ENCODE measurements at regions not wholly inside any gene's neighbourhood (a gene's known extent, or its start where the extent isn't known, plus 50 kb on each side); places are given as distances from the start of the nearest gene placed in this dataset.

DNA sequence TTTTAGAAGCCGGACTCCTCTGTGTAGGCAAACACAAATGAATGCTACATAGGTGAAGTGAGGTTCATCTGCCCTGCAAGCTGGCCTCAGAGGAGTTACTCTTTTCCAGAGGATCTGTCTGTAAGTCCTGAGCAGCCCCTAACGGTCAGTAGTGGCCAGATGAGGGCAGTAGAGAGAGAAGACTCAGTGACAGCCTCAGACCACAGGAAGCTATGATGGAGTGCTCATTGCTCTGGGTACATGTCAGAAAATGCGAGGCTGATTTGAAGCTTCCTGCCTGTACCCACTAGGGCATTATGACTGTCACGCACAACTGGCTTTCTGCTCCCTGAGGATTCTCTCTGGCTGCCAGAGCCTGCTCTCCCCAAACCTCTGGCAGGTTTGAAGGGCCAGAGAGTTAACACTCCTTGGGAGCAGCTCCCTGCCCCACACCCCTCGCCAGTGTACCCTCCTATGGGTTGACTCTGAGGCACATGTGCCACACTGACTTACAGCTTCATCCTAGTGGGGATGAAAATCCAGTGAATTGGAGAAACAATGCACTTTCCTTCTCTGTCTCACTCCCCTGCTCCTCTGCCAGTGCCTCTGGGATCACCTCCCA is 141.5 kb downstream of the GABRG2 start:
- Histone ChIP-seq H3K27me3 (replicated peaks) (no peaks in the 10 kb centered on the region), H3K27ac (no peak overlapping the region), H3K36me3 (replicated peaks) (no peaks in the 10 kb centered on the region), H3K4me3 (ENCODE audit: low read depth, low read length) (no peak overlapping the region)
- in situ Hi-C loops (cut with HindIII; ENCODE audit: low pct_ligation_motif_present, low sequenced_read_pairs) = no loop called here
- no peak for TF ChIP-seq CTCF (IDR thresholded peaks at IDR 0.05; ENCODE audit: low read depth, low read length, missing control alignments)
- DNase-seq = peak; percentile 6

GRCh38 chr5:162214551-162214950 is 147.0 kb downstream of the GABRG2 start:
- no peak overlapping the region for H3K4me3 ChIP-seq (ENCODE audit: low read depth, low read length)
- H3K27ac ChIP-seq = no peak overlapping the region
- no peaks in the 10 kb centered on the region for H3K36me3 ChIP-seq (replicated peaks)
- no peaks in the 10 kb centered on the region for H3K27me3 ChIP-seq (replicated peaks)
- TF ChIP-seq CTCF (IDR thresholded peaks at IDR 0.05; ENCODE audit: low read depth, low read length, missing control alignments) = no peak
- in situ Hi-C loops (cut with HindIII; ENCODE audit: low pct_ligation_motif_present, low sequenced_read_pairs) = no loop called here
- DNase-seq = no peak

GRCh38 chr5:162217037-162217436 is 149.5 kb downstream of the GABRG2 start:
- no peak overlapping the region for H3K4me3 ChIP-seq (ENCODE audit: low read depth, low read length)
- no peak for TF ChIP-seq CTCF (IDR thresholded peaks at IDR 0.05; ENCODE audit: low read depth, low read length, missing control alignments)
- H3K27ac ChIP-seq = no peak overlapping the region
- no peaks in the 10 kb centered on the region for H3K27me3 ChIP-seq (replicated peaks)
- in situ Hi-C loops (cut with HindIII; ENCODE audit: low pct_ligation_motif_present, low sequenced_read_pairs) = no loop called here
- DNase-seq = no peak
- H3K36me3 ChIP-seq (replicated peaks) = no peaks in the 10 kb centered on the region

- no peak for TF ChIP-seq CTCF (IDR thresholded peaks at IDR 0.05; ENCODE audit: low read depth, low read length, missing control alignments)
- no peak overlapping the region for H3K27ac ChIP-seq
- H3K4me3 ChIP-seq (ENCODE audit: low read depth, low read length) = no peak overlapping the region
- no peaks in the 10 kb centered on the region for H3K36me3 ChIP-seq (replicated peaks)
- in situ Hi-C loops (cut with HindIII; ENCODE audit: low pct_ligation_motif_present, low sequenced_read_pairs) = no loop called here
- H3K27me3 ChIP-seq (replicated peaks) = no peaks in the 10 kb centered on the region
- DNase-seq = no peak
Observed at GRCh38 chr5:162221910-162222309, 154.3 kb downstream of the GABRG2 start.

DNA sequence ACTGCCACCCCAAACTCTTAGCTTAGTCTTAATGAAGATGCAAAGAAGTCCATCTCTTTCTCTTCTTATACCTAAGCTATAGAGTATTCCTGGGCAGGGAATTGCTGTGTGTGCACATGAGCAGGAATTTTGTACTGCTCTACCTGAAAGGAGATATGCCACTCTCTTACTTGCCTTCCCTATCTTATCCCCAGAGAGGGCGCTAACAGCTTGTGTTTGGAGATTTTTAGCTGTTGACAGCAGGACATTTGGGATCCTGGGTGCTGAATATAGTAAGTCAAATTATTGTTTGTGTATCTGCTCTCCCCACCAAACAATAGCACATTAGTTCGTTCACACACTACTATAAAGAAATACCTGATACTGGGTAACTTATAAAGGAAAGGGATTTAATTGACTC is 159.5 kb downstream of the GABRG2 start:
- no peak overlapping the region for H3K4me3 ChIP-seq (ENCODE audit: low read depth, low read length)
- no peaks in the 10 kb centered on the region for H3K36me3 ChIP-seq (replicated peaks)
- in situ Hi-C loops (cut with HindIII; ENCODE audit: low pct_ligation_motif_present, low sequenced_read_pairs) = no loop called here
- DNase-seq = no peak
- no peak overlapping the region for H3K27ac ChIP-seq
- H3K27me3 ChIP-seq (replicated peaks) = no peaks in the 10 kb centered on the region
- no peak for TF ChIP-seq CTCF (IDR thresholded peaks at IDR 0.05; ENCODE audit: low read depth, low read length, missing control alignments)

DNA sequence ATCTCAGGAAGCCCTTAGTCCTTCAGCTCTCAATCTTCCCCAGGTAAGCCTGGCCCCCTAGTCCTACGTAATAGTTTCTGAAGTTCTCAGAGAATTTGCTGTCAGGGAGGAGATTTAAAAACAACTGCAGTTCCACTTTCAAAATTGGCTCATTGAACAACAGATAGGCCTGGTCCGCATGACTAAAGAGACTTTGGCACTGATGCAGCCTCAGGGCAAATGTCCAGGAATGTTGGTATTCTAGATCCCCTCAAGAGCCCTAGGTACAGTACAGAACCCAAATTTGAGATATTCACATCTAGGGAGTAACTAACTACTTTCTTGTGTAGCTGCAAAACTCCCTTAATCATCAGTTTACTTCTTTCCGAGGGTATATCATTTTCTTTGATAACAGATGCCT is 162.8 kb downstream of the GABRG2 start:
- no peak overlapping the region for H3K4me3 ChIP-seq (ENCODE audit: low read depth, low read length)
- H3K27ac ChIP-seq = no peak overlapping the region
- no peaks in the 10 kb centered on the region for H3K36me3 ChIP-seq (replicated peaks)
- no peak for TF ChIP-seq CTCF (IDR thresholded peaks at IDR 0.05; ENCODE audit: low read depth, low read length, missing control alignments)
- DNase-seq = no peak
- H3K27me3 ChIP-seq (replicated peaks) = no peaks in the 10 kb centered on the region
- in situ Hi-C loops (cut with HindIII; ENCODE audit: low pct_ligation_motif_present, low sequenced_read_pairs) = no loop called here

All from brain microvascular endothelial cell (primary cell).